GM19025 (cell line): ENCODE measurements at regions not wholly inside any gene's neighbourhood (a gene's known extent, or its start where the extent isn't known, plus 50 kb on each side); places are given as distances from the start of the nearest gene placed in this dataset.

ENCODE experiments used
- ATAC-seq: cut with Tn5 transposase; IDR thresholded peaks from one replicate; pipeline ENCODE4 v1.9.1; 2021; ENCODE audit warnings: mild to moderate bottlenecking, low read depth, moderate library complexity; ENCODE audit not compliant: unreplicated experiment

DNA sequence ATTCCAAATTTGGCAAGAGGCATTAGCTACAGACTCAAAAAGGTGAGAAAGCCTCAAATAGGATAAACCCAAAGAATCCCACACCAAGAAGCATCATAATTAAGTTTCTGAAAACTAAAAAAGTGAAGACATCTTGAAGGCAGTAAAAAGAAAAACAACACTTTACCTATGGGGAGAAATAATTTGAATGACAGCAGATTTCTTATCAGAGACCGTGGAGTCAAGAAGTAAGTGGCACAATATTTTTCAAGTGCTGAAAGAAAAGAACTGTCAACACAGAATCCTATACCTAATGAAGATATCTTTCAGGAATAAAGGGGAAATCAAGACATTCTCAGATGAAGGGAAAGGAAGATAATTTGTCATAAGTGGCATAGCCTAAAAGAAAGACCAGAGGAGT is 193.3 kb upstream of the CHD6 start:
- ATAC-seq: no peak

DNA sequence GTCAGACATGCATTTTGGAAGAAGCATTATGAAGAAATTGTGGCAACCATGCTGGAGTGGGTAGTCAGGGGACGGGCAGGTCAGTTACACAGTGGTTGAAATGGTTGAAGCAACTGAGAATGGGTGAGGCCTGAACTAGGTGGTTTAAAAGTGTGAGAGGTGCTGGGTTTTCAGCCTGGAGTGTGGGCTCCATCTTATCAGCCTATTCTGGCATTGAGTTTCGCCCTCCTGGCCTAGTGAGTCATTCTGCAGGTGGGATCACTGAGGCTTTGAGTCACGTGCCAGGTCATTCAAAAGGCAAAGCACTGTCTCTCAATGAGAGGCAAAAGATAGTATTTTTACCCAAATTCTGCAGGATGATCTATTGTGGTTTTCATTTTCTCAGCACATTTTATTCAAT is 181.9 kb upstream of the CHD6 start:
- no peak for ATAC-seq

- ATAC-seq: no peak
Observed at GRCh38 chr20:41798930-41799502, 180.8 kb upstream of the CHD6 start.

DNA sequence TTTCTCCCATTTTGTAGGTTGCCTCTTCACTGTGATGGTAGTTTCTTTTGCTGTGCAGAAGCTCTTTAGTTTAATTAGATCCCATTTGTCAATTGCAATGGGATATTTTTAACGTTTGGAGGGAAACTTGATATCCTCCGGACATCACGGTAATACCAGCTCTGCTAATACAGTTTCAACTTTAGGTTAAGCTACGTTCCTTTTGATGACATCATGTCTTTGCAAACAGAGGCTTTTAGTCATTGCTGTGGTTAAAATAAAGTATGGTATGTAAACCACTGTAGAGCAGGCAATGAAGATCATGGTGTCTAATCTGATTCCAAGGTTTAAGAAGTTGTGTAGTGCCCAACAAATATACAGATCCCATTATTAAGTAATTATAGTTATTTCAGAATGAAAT is 168.0 kb upstream of the CHD6 start:
- no peak for ATAC-seq

DNA sequence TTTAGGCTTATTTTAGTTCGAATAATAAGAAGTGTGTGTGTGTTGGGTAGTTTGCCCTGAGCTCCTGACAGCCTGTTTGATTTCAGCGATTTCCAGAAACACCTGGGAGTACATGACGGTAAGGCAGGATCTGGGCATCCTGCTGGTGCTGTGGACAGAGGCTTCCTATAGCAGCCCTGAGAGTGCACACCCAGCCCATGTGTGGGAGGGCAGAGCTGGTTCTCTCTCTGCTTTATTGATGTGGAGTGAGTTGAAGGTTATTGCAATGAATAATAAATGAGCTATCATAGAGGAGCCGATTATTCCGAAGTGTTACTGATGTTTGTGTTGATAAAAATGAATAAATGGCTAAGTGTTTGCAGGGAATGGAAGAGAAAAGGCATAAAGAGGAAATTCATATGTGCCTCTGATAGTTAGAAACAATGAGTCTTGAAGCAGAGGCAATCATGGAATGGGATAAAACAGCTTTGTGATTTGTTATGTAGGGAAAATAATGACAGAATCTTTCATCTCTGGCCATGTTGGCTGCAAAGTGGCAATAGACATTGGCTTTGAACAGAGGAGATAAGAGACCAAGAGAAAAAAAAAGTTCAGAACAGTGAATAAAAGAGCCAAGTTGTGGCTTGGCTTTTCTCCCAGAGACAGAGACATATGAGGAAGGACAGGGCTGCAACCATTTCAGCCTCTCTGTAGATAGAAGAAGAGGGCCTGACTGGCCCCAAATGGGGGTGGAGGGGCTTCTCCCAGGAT is 166.2 kb upstream of the CHD6 start:
- ATAC-seq: no peak

- peak; percentile 78 for ATAC-seq
Observed at GRCh38 chr20:41783423-41784208, 165.4 kb upstream of the CHD6 start.

GRCh38 chr20:41782730-41783406 is 164.7 kb upstream of the CHD6 start:
- ATAC-seq: no peak

DNA sequence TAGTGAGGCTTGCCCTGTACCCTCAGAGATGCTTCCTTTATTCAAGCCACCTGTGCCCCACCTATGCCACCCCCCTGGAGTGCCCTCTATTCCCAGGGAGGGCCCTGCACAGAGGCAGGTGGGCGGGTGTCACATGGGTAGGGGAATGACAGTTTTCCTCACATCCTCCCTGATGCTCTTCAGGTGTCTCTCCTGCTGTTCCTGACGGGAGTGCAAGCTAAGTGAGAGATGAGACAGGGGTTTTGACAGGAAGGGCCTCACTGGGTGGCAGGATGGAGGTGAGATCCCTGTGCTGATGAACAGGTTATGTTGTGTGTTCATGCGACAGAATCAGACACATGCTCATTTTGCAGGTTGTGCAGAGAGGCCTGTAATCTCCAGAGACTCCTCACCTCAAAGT is 164.1 kb upstream of the CHD6 start:
- ATAC-seq: no peak

DNA sequence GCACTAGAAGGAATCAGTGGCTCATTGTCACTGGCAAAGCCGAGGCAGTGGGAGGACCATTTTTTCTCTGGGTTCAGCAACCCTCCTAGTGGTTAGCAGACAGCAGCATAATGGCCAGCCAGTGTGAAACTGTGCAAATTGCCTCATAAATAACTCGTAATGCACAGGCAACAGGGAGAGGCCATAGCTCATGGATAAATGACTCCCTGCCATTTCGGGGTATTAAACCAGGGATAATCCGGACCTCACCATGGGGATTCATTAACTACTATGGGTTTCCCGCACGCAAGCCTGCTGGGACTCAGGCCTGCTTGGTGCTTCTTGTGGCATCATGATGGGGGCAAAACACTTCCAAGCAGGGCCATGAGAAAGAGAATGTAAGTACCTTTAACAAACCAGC is 158.2 kb upstream of the CHD6 start:
- ATAC-seq: no peak

GRCh38 chr20:41774291-41774690 is 156.1 kb upstream of the CHD6 start:
- no peak for ATAC-seq

GRCh38 chr20:41770965-41771364 is 152.8 kb upstream of the CHD6 start:
- ATAC-seq: no peak

DNA sequence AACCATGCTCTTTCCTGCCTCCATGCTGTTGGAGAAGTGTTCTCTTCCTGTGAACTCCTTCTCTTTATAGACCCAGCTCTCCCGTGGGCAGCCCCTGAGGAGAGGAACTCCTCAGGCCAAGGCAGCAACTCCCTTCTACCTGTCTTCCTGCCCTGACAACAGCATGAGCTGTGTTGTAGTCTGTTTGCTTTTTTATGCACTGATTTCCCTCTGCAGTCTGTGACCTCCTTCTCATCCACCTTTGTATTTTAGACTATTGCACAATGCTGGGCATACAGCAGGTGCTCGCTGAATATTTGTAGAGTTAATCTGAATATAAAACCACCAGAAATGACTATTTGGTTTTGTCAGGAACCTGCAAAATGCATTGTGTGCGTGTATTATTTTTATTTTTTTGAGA is 152.2 kb upstream of the CHD6 start:
- ATAC-seq: no peak

DNA sequence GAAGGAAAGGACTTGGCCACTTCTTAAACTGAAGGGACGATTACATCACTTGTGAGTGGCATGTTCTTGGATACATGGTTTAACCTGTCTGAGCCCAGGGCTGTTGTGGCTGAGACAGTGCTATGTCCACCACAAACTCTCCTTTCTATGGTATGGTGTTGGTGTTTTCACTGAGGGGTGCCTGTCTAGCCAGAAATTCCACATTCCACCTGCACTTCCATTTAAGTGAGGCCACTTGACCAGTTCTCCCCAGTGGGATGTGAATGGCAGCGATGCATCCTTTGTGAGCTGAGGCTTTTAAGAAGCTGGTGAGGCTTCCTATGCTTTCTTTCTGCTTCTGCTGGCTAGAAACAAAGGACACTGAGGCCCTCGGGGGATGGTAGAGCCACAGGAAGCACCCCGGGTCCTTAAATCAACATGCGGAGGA is 151.4 kb upstream of the CHD6 start:
- ATAC-seq: no peak

DNA sequence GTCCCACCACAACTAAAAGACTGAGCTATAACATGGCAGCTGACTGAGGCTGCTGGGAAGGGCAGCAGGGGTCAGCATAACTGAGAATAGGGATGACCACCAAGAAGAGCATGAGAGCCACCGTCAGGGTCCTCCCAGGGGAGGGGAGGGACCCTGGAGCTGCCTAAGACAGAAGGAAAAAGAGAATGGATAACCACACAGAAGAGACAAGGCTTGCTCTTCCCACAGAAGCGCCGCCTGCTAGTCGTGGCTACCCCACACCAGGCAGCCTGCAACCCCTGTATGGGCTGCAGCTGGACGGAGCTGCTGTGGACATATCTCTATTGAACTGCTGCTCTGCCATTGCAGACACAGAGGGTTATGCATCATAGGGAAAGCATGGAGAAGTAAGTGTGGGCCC is 132.0 kb upstream of the CHD6 start:
- ATAC-seq: no peak

DNA sequence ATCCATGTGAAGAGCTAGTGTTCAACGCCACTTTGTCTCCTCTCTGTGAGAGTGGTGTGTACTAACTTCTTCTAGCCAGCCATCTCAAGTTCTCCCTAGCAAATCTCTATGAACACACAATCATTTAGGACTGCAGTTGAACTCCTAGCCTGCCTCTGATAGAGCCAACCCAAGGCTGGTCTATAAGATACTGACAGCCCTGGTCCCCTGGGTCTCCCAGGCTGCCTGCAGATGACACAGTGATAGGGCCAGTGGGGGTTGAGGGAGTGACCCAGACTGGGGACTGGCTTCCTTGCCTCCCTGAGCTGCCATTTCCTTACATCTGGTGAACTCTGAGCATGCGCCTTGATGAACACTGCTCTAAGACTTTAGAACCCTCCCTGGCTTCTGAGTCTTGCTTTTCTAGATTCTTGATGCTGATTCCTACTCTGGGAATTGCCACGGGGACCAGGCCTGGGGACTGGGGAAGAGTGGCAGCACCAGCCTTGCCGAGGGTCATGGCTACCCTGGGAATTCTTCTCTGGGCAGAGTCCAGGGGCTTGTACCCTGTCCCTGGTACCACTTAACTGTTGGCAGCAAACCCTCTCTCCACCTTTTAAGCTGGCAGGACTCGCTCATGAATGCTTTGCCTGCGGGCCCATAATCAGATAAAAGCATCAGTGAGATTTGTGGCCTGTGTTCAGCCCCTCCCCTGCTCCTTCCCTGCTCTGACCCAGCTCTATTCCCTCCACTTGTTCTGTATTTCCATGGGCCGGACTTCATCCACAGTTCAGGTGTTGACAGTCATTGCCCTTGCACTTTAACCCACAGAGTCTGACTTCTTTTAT is 130.8 kb upstream of the CHD6 start:
- no peak for ATAC-seq

- ATAC-seq: no peak
Observed at GRCh38 chr20:41748051-41748450, 129.9 kb upstream of the CHD6 start.

GRCh38 chr20:41747226-41747625 is 129.0 kb upstream of the CHD6 start:
- ATAC-seq: no peak

GRCh38 chr20:41746635-41747034 is 128.5 kb upstream of the CHD6 start:
- no peak for ATAC-seq

DNA sequence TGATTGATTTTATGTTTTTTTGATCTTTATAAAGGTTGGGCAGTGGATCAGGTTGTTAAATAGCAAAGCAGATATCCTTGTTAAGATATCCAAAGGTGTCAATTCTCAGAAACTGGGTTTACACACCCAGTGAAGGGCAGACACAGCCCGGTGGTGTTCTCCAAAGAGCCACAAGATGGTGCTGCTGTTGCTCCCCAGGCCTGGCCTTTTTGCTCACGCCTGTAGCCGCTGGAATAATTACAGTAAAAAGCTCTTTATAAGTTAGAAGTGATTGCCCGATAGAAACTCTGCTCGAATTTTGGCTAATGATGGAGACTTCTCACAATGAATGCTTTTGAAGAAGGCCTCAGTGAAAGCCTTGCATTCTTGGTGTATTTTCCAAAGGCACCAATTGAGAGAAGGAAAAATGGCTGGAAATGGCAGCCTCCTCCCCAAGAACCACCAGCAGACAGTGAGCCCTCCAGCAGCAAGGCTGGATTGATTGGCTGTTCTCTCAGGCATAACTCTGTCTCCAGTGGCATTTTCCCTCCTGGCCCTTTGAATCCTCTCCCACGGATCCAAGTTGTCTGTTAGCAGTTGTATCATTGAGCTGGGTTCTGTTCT is 120.5 kb upstream of the CHD6 start:
- ATAC-seq: no peak

GRCh38 chr20:41735949-41736348 is 117.8 kb upstream of the CHD6 start:
- ATAC-seq: no peak
